Natural killer cell (primary cell): ENCODE measurements at regions not wholly inside any gene's neighbourhood (a gene's known extent, or its start where the extent isn't known, plus 50 kb on each side); places are given as distances from the start of the nearest gene placed in this dataset.

ENCODE experiments used
- ATAC-seq, 3 donors: fragments of 150-1000 bp in 2 of 3; fragments of 200-7000 bp in 1 of 3; cut with Tn5 transposase; 1 replicate in 1 of 3; 2 replicates in 2 of 3; pipeline ENCODE4 v1.10.0; 2021; ENCODE audit warnings: mild to moderate bottlenecking in 2 of 3, moderate library complexity in 2 of 3
- DNase-seq, 2 donors: peaks; one replicate each; pipeline versions ENCODE4 v3.0.0 to v3.0.0-alpha.2; 2013 to 2021; ENCODE audit warnings: mixed read lengths in 1 of 2
- H3K27ac ChIP-seq: one replicate; pipeline ENCODE4 v1.5.1; 2013; ENCODE audit warnings: mild to moderate bottlenecking, low read length
- H3K27me3 ChIP-seq: one replicate; pipeline ENCODE4 v1.6.1; 2013; ENCODE audit warnings: low read length; ENCODE audit not compliant: control insufficient read depth, insufficient read depth
- H3K36me3 ChIP-seq: one replicate; pipeline ENCODE4 v1.6.1; 2013; ENCODE audit warnings: low read length; ENCODE audit not compliant: control insufficient read depth, insufficient read depth
- H3K4me1 ChIP-seq: one replicate; pipeline ENCODE4 v1.6.1; 2013; ENCODE audit warnings: low read length; ENCODE audit not compliant: control insufficient read depth, insufficient read depth
- H3K4me3 ChIP-seq: one replicate; pipeline ENCODE4 v1.5.1; 2013; ENCODE audit warnings: low read length
- H3K9me3 ChIP-seq: one replicate; pipeline ENCODE4 v1.6.1; 2013; ENCODE audit warnings: low read length; ENCODE audit not compliant: control insufficient read depth, insufficient read depth
- H3K27ac Mint-ChIP-seq, 2 donors: one replicate each; pipeline ENCODE4 v1.8.0; 2022; ENCODE audit warnings: mild to moderate bottlenecking in 2 of 2, mixed read lengths in 2 of 2, moderate library complexity in 1 of 2
- H3K27me3 Mint-ChIP-seq, 2 donors: one replicate each; pipeline ENCODE4 v1.8.0; 2022; ENCODE audit warnings: low read depth in 2 of 2, mixed read lengths in 2 of 2
- H3K36me3 Mint-ChIP-seq: one replicate; pipeline ENCODE4 v1.8.0; 2022; ENCODE audit warnings: mixed read lengths
- H3K4me1 Mint-ChIP-seq, 2 donors: one replicate each; pipeline ENCODE4 v1.8.0; 2022; ENCODE audit warnings: mixed read lengths in 2 of 2
- H3K4me3 Mint-ChIP-seq: one replicate; pipeline ENCODE4 v1.8.0; 2022; ENCODE audit warnings: mild to moderate bottlenecking, moderate library complexity, mixed read lengths
- H3K9me3 Mint-ChIP-seq, 2 donors: one replicate each; pipeline ENCODE4 v1.8.0; 2022; ENCODE audit warnings: mixed read lengths in 2 of 2
- CTCF ChIP-seq: fragments of 200-600 bp; IDR thresholded peaks from one replicate; pipeline ENCODE4 v1.8.0; 2022; ENCODE audit warnings: antibody characterized with exemption
- WGBS: methylation state at CpG from one replicate; pipeline ENCODE4 v1.1.7; 2013; ENCODE audit warnings: missing lambda C conversion rate; ENCODE audit not compliant: insufficient coverage; 5-methylcytosine and 5-hydroxymethylcytosine counted together
- intact Hi-C: fragments of 100-400 bp; cut with micrococcal nuclease; formaldehyde crosslinking; loops from one replicate; pipeline ENCODE4 v1.14.2; 2022

GRCh38 chr2:71948781-71949536 is 198.7 kb downstream of the CYP26B1 start:
- Histone ChIP-seq H3K27me3 (no peaks in the 10 kb centered on the region), H3K4me1 (no peaks in the 10 kb centered on the region), H3K36me3 (no peaks in the 10 kb centered on the region), H3K27ac (no peak overlapping the region), H3K4me3 (no peak overlapping the region), H3K9me3 (no peaks in the 10 kb centered on the region)
- DNase-seq: no peak
- TF ChIP-seq CTCF: no peak
- no peak overlapping the region for H3K27ac Mint-ChIP-seq
- intact Hi-C loops: no loop called here
- ATAC-seq: no peak
- no peak overlapping the region for H3K4me3 Mint-ChIP-seq
- H3K4me1 Mint-ChIP-seq: no peaks in the 10 kb centered on the region
- no peaks in the 10 kb centered on the region for H3K36me3 Mint-ChIP-seq
- peaks cover 0 to 4% of the 10 kb centered on the region in 2 donors for H3K27me3 Mint-ChIP-seq
- H3K9me3 Mint-ChIP-seq: no peaks in the 10 kb centered on the region
- WGBS: 86% methylated on average over 11 of the region's 11 CpGs

GRCh38 chr2:71947809-71948208 is 199.9 kb downstream of the CYP26B1 start:
- DNase-seq (no peak), ATAC-seq (no peak)
- TF ChIP-seq CTCF: no peak
- 88% methylated on average over 5 of the region's 5 CpGs for WGBS
- H3K36me3 Mint-ChIP-seq: no peaks in the 10 kb centered on the region
- Histone ChIP-seq H3K4me3 (no peak overlapping the region), H3K9me3 (no peaks in the 10 kb centered on the region), H3K27ac (no peak overlapping the region), H3K4me1 (no peaks in the 10 kb centered on the region), H3K36me3 (no peaks in the 10 kb centered on the region), H3K27me3 (no peaks in the 10 kb centered on the region)
- H3K27me3 Mint-ChIP-seq: peaks cover 0 to 7% of the 10 kb centered on the region in 2 donors
- intact Hi-C loops: no loop called here
- H3K27ac Mint-ChIP-seq: no peak overlapping the region
- no peaks in the 10 kb centered on the region for H3K4me1 Mint-ChIP-seq
- no peaks in the 10 kb centered on the region for H3K9me3 Mint-ChIP-seq
- H3K4me3 Mint-ChIP-seq: no peak overlapping the region

GRCh38 chr2:71945603-71945959 is 202.1 kb downstream of the CYP26B1 start:
- DNase-seq (no peak), ATAC-seq (no peak)
- Mint-ChIP-seq H3K4me3 (no peak overlapping the region), H3K4me1 (no peaks in the 10 kb centered on the region), H3K9me3 (no peaks in the 10 kb centered on the region), H3K27ac (no peak overlapping the region), H3K36me3 (no peaks in the 10 kb centered on the region), H3K27me3 (peaks cover 0 to 3% of the 10 kb centered on the region in 2 donors)
- H3K9me3 ChIP-seq: no peaks in the 10 kb centered on the region
- TF ChIP-seq CTCF: no peak
- H3K27ac ChIP-seq: no peak overlapping the region
- H3K4me3 ChIP-seq: no peak overlapping the region
- intact Hi-C loops: no loop called here
- WGBS: 91% methylated on average over 8 of the region's 8 CpGs
- no peaks in the 10 kb centered on the region for H3K36me3 ChIP-seq
- H3K4me1 ChIP-seq: no peaks in the 10 kb centered on the region
- H3K27me3 ChIP-seq: no peaks in the 10 kb centered on the region
